Myocyte (in vitro differentiated cells): ENCODE measurements at regions not wholly inside any gene's neighbourhood (a gene's known extent, or its start where the extent isn't known, plus 50 kb on each side); places are given as distances from the start of the nearest gene placed in this dataset.

ENCODE experiments used
- DNase-seq: peaks from one replicate; pipeline ENCODE4 v3.0.0-alpha.2; 2012; ENCODE audit warnings: low read depth

GRCh38 chr15:98442901-98443300 lies 205.4 kb upstream of the IGF1R start:
- DNase-seq: no peak

- no peak for DNase-seq
Observed at GRCh38 chr15:98443526-98443925, 204.8 kb upstream of the IGF1R start.

- DNase-seq: no peak
Observed at GRCh38 chr15:98444138-98444537, 204.2 kb upstream of the IGF1R start.

GRCh38 chr15:98445315-98445714 lies 203.0 kb upstream of the IGF1R start:
- no peak for DNase-seq

GRCh38 chr15:98446083-98446482 lies 202.3 kb upstream of the IGF1R start:
- no peak for DNase-seq

GRCh38 chr15:98447069-98447468 lies 201.3 kb upstream of the IGF1R start:
- no peak for DNase-seq

GRCh38 chr15:98451236-98451635 lies 197.1 kb upstream of the IGF1R start:
- DNase-seq: no peak

GRCh38 chr15:98452238-98452637 lies 196.1 kb upstream of the IGF1R start:
- no peak for DNase-seq

- no peak for DNase-seq
Observed at GRCh38 chr15:98455904-98456303, 192.4 kb upstream of the IGF1R start.

GRCh38 chr15:98476559-98476958 lies 171.8 kb upstream of the IGF1R start:
- no peak for DNase-seq

GRCh38 chr15:98480844-98481243 lies 167.5 kb upstream of the IGF1R start:
- DNase-seq: no peak

GRCh38 chr15:98483575-98484130 lies 164.7 kb upstream of the IGF1R start:
- DNase-seq: no peak

GRCh38 chr15:98484914-98485313 lies 163.4 kb upstream of the IGF1R start:
- DNase-seq: no peak

- no peak for DNase-seq
Observed at GRCh38 chr15:98485451-98485850, 162.9 kb upstream of the IGF1R start.

GRCh38 chr15:98493966-98494511 lies 154.3 kb upstream of the IGF1R start:
- no peak for DNase-seq

- no peak for DNase-seq
Observed at GRCh38 chr15:98501192-98501591, 147.1 kb upstream of the IGF1R start.

- no peak for DNase-seq
Observed at GRCh38 chr15:98501632-98502031, 146.7 kb upstream of the IGF1R start.

GRCh38 chr15:98503970-98504369 lies 144.4 kb upstream of the IGF1R start:
- no peak for DNase-seq

- no peak for DNase-seq
Observed at GRCh38 chr15:98504998-98505397, 143.3 kb upstream of the IGF1R start.

- no peak for DNase-seq
Observed at GRCh38 chr15:98505611-98506031, 142.7 kb upstream of the IGF1R start.

GRCh38 chr15:98506172-98506571 lies 142.2 kb upstream of the IGF1R start:
- DNase-seq: no peak

GRCh38 chr15:98506711-98507110 lies 141.6 kb upstream of the IGF1R start:
- no peak for DNase-seq

- DNase-seq: no peak
Observed at GRCh38 chr15:98513428-98513986, 134.8 kb upstream of the IGF1R start.
